ENCODE measurements at regions not wholly inside any gene's neighbourhood (a gene's known extent, or its start where the extent isn't known, plus 50 kb on each side); places are given as distances from the start of the nearest gene placed in this dataset.

- Histone ChIP-seq H3K36me3 (ENCODE audit: control insufficient read depth in 4 of 4, insufficient read depth in 4 of 4, low read length in 3 of 4) (no peaks in the 10 kb centered on the region), H3K27me3 (replicated peaks in 2 of 5; ENCODE audit: control insufficient read depth in 4 of 5, insufficient read depth in 5 of 5, low read length in 4 of 5) (peaks cover 0 to 3% (median 0%) of the 10 kb centered on the region in 5 experiments), H3K27ac (ENCODE audit: insufficient read depth in 1 of 2, low read depth in 1 of 2, low read length in 2 of 2, poor library complexity in 1 of 2, severe bottlenecking in 2 of 2) (no peak overlapping the region), H3K9me3 (ENCODE audit: control extremely low read depth in 1 of 5, control insufficient read depth in 4 of 5, insufficient read depth in 2 of 5, low read depth in 1 of 5, low read length in 4 of 5) (no peaks in the 10 kb centered on the region), H3K4me1 (ENCODE audit: control extremely low read depth in 1 of 4, control insufficient read depth in 4 of 4, insufficient read depth in 4 of 4, low read length in 3 of 4) (no peaks in the 10 kb centered on the region), H3K4me3 (ENCODE audit: control insufficient read depth in 1 of 7, extremely low read depth in 1 of 7, insufficient read depth in 4 of 7, low read depth in 2 of 7, low read length in 6 of 7) (no peak overlapping the region)
- 95% methylated on average over 22 of the region's 22 CpGs for WGBS (ENCODE audit: insufficient coverage)
- CTCF ChIA-PET, result no interaction called here
- POLR2A ChIA-PET, result interaction anchor here (0.8 kb wide), 1 partner anchor 26 kb away, joined by 3 read pairs; no protein-coding TSS in a partner anchor
- DNase-seq, result no peak
Measured at GRCh38 chr9:134992755-134993124, 75.0 kb upstream of the FCN1 start.

- no peak for DNase-seq
- WGBS (ENCODE audit: insufficient coverage), result 92% methylated on average over 17 of the region's 17 CpGs
- H3K4me1 ChIP-seq (ENCODE audit: control extremely low read depth in 1 of 4, control insufficient read depth in 4 of 4, insufficient read depth in 4 of 4, low read length in 3 of 4), result no peaks in the 10 kb centered on the region
- peaks cover 0 to 2% (median 0%) of the 10 kb centered on the region in 5 experiments for H3K27me3 ChIP-seq (replicated peaks in 2 of 5; ENCODE audit: control insufficient read depth in 4 of 5, insufficient read depth in 5 of 5, low read length in 4 of 5)
- CTCF ChIA-PET, result no interaction called here
- H3K27ac ChIP-seq (ENCODE audit: insufficient read depth in 1 of 2, low read depth in 1 of 2, low read length in 2 of 2, poor library complexity in 1 of 2, severe bottlenecking in 2 of 2), result no peak overlapping the region
- H3K9me3 ChIP-seq (ENCODE audit: control extremely low read depth in 1 of 5, control insufficient read depth in 4 of 5, insufficient read depth in 2 of 5, low read depth in 1 of 5, low read length in 4 of 5), result peaks cover 0 to 5% (median 2%) of the 10 kb centered on the region in 5 experiments
- POLR2A ChIA-PET, result interaction anchor here (0.8 kb wide), 1 partner anchor 26 kb away, joined by 3 read pairs; no protein-coding TSS in a partner anchor
- H3K4me3 ChIP-seq (ENCODE audit: control insufficient read depth in 1 of 7, extremely low read depth in 1 of 7, insufficient read depth in 4 of 7, low read depth in 2 of 7, low read length in 6 of 7), result no peak overlapping the region
- H3K36me3 ChIP-seq (ENCODE audit: control insufficient read depth in 4 of 4, insufficient read depth in 4 of 4, low read length in 3 of 4), result no peaks in the 10 kb centered on the region
Measured at GRCh38 chr9:134993416-134993815, 75.7 kb upstream of the FCN1 start.

GRCh38 chr9:134993996-134994720 lies 76.4 kb upstream of the FCN1 start:
- Histone ChIP-seq H3K36me3 (ENCODE audit: control insufficient read depth in 4 of 4, insufficient read depth in 4 of 4, low read length in 3 of 4) (no peaks in the 10 kb centered on the region), H3K27ac (ENCODE audit: insufficient read depth in 1 of 2, low read depth in 1 of 2, low read length in 2 of 2, poor library complexity in 1 of 2, severe bottlenecking in 2 of 2) (no peak overlapping the region), H3K27me3 (replicated peaks in 2 of 5; ENCODE audit: control insufficient read depth in 4 of 5, insufficient read depth in 5 of 5, low read length in 4 of 5) (peaks cover 0 to 5% (median 0%) of the 10 kb centered on the region in 5 experiments), H3K9me3 (ENCODE audit: control extremely low read depth in 1 of 5, control insufficient read depth in 4 of 5, insufficient read depth in 2 of 5, low read depth in 1 of 5, low read length in 4 of 5) (peaks cover 1 to 12% (median 8%) of the 10 kb centered on the region in 5 experiments), H3K4me1 (ENCODE audit: control extremely low read depth in 1 of 4, control insufficient read depth in 4 of 4, insufficient read depth in 4 of 4, low read length in 3 of 4) (no peaks in the 10 kb centered on the region), H3K4me3 (ENCODE audit: control insufficient read depth in 1 of 7, extremely low read depth in 1 of 7, insufficient read depth in 4 of 7, low read depth in 2 of 7, low read length in 6 of 7) (no peak overlapping the region)
- POLR2A ChIA-PET, result no interaction called here
- WGBS (ENCODE audit: insufficient coverage), result 91% methylated on average over 9 of the region's 15 CpGs
- CTCF ChIA-PET, result no interaction called here
- DNase-seq, result no peak

GRCh38 chr9:134994926-134995791 lies 77.4 kb upstream of the FCN1 start:
- DNase-seq, result no peak
- peaks cover 2 to 20% (median 15%) of the 10 kb centered on the region in 5 experiments for H3K9me3 ChIP-seq (ENCODE audit: control extremely low read depth in 1 of 5, control insufficient read depth in 4 of 5, insufficient read depth in 2 of 5, low read depth in 1 of 5, low read length in 4 of 5)
- peaks cover 0 to 5% (median 0%) of the 10 kb centered on the region in 5 experiments for H3K27me3 ChIP-seq (replicated peaks in 2 of 5; ENCODE audit: control insufficient read depth in 4 of 5, insufficient read depth in 5 of 5, low read length in 4 of 5)
- no peaks in the 10 kb centered on the region for H3K4me1 ChIP-seq (ENCODE audit: control extremely low read depth in 1 of 4, control insufficient read depth in 4 of 4, insufficient read depth in 4 of 4, low read length in 3 of 4)
- no peaks in the 10 kb centered on the region for H3K36me3 ChIP-seq (ENCODE audit: control insufficient read depth in 4 of 4, insufficient read depth in 4 of 4, low read length in 3 of 4)
- ChIA-PET POLR2A (no interaction called here), CTCF (no interaction called here)
- H3K27ac ChIP-seq (ENCODE audit: insufficient read depth in 1 of 2, low read depth in 1 of 2, low read length in 2 of 2, poor library complexity in 1 of 2, severe bottlenecking in 2 of 2), result no peak overlapping the region
- 95% methylated on average over 17 of the region's 19 CpGs for WGBS (ENCODE audit: insufficient coverage)
- H3K4me3 ChIP-seq (ENCODE audit: control insufficient read depth in 1 of 7, extremely low read depth in 1 of 7, insufficient read depth in 4 of 7, low read depth in 2 of 7, low read length in 6 of 7), result no peak overlapping the region

GRCh38 chr9:134995792-134996120 lies 78.0 kb upstream of the FCN1 start:
- Histone ChIP-seq H3K9me3 (ENCODE audit: control extremely low read depth in 1 of 5, control insufficient read depth in 4 of 5, insufficient read depth in 2 of 5, low read depth in 1 of 5, low read length in 4 of 5) (peaks cover 3 to 23% (median 20%) of the 10 kb centered on the region in 5 experiments), H3K4me1 (ENCODE audit: control extremely low read depth in 1 of 4, control insufficient read depth in 4 of 4, insufficient read depth in 4 of 4, low read length in 3 of 4) (no peaks in the 10 kb centered on the region), H3K4me3 (ENCODE audit: control insufficient read depth in 1 of 7, extremely low read depth in 1 of 7, insufficient read depth in 4 of 7, low read depth in 2 of 7, low read length in 6 of 7) (no peak overlapping the region), H3K27me3 (replicated peaks in 2 of 5; ENCODE audit: control insufficient read depth in 4 of 5, insufficient read depth in 5 of 5, low read length in 4 of 5) (peaks cover 0 to 5% (median 0%) of the 10 kb centered on the region in 5 experiments), H3K36me3 (ENCODE audit: control insufficient read depth in 4 of 4, insufficient read depth in 4 of 4, low read length in 3 of 4) (no peaks in the 10 kb centered on the region), H3K27ac (ENCODE audit: insufficient read depth in 1 of 2, low read depth in 1 of 2, low read length in 2 of 2, poor library complexity in 1 of 2, severe bottlenecking in 2 of 2) (no peak overlapping the region)
- DNase-seq, result no peak
- CTCF ChIA-PET, result no interaction called here
- 89% methylated on average over 10 of the region's 10 CpGs for WGBS (ENCODE audit: insufficient coverage)
- POLR2A ChIA-PET, result no interaction called here

GRCh38 chr9:134996591-134997530 lies 79.1 kb upstream of the FCN1 start:
- DNase-seq, result no peak
- 89% methylated on average over 19 of the region's 24 CpGs for WGBS (ENCODE audit: insufficient coverage)
- Histone ChIP-seq H3K27ac (ENCODE audit: insufficient read depth in 1 of 2, low read depth in 1 of 2, low read length in 2 of 2, poor library complexity in 1 of 2, severe bottlenecking in 2 of 2) (no peak overlapping the region), H3K36me3 (ENCODE audit: control insufficient read depth in 4 of 4, insufficient read depth in 4 of 4, low read length in 3 of 4) (no peaks in the 10 kb centered on the region), H3K9me3 (ENCODE audit: control extremely low read depth in 1 of 5, control insufficient read depth in 4 of 5, insufficient read depth in 2 of 5, low read depth in 1 of 5, low read length in 4 of 5) (peaks cover 5 to 31% (median 26%) of the 10 kb centered on the region in 5 experiments), H3K4me1 (ENCODE audit: control extremely low read depth in 1 of 4, control insufficient read depth in 4 of 4, insufficient read depth in 4 of 4, low read length in 3 of 4) (peaks cover 0 to under 1% (median 0%) of the 10 kb centered on the region in 4 experiments), H3K4me3 (ENCODE audit: control insufficient read depth in 1 of 7, extremely low read depth in 1 of 7, insufficient read depth in 4 of 7, low read depth in 2 of 7, low read length in 6 of 7) (no peak overlapping the region), H3K27me3 (replicated peaks in 2 of 5; ENCODE audit: control insufficient read depth in 4 of 5, insufficient read depth in 5 of 5, low read length in 4 of 5) (peaks cover 0 to 5% (median 0%) of the 10 kb centered on the region in 5 experiments)
- CTCF ChIA-PET, result no interaction called here
- POLR2A ChIA-PET, result no interaction called here

Measured in common myeloid progenitor, CD34-positive (primary cell).